Activated CD8-positive, alpha-beta T cell treated with anti-CD3 and anti-CD28 coated beads for 36 hours (primary cell): ENCODE measurements at regions not wholly inside any gene's neighbourhood (a gene's known extent, or its start where the extent isn't known, plus 50 kb on each side); places are given as distances from the start of the nearest gene placed in this dataset.

ENCODE experiments used
- ATAC-seq: fragments of 200-7000 bp; cut with Tn5 transposase; one replicate; pipeline ENCODE4 v1.10.0; 2021; ENCODE audit warnings: mild to moderate bottlenecking, moderate library complexity
- CTCF ChIA-PET: fragments of 350-600 bp; sonication (Branson Sonifier 250); formaldehyde crosslinking; loops from one replicate; lab custom pipeline; 2021; ENCODE audit warnings: antibody characterized with exemption; lab: Charles Lee
- POLR2A ChIA-PET: fragments of 350-600 bp; sonication (Branson Sonifier 250); formaldehyde crosslinking; loops from one replicate; lab custom pipeline; 2021; ENCODE audit warnings: antibody characterized with exemption; lab: Charles Lee
- DNase-seq: peaks from one replicate; pipeline ENCODE4 v3.0.0-alpha.2; 2020
- H3K27ac Mint-ChIP-seq: one replicate; pipeline ENCODE4 v1.8.0; 2021; ENCODE audit warnings: mild to moderate bottlenecking, mixed read lengths
- H3K27me3 Mint-ChIP-seq: one replicate; pipeline ENCODE4 v1.8.0; 2021; ENCODE audit warnings: mixed read lengths
- H3K36me3 Mint-ChIP-seq: one replicate; pipeline ENCODE4 v1.8.0; 2021; ENCODE audit warnings: low read depth, mixed read lengths
- H3K4me1 Mint-ChIP-seq: one replicate; pipeline ENCODE4 v1.8.0; 2021; ENCODE audit warnings: low read depth, mixed read lengths
- H3K4me3 Mint-ChIP-seq: one replicate; pipeline ENCODE4 v1.8.0; 2021; ENCODE audit warnings: mild to moderate bottlenecking, moderate library complexity, mixed read lengths
- H3K9me3 Mint-ChIP-seq: one replicate; pipeline ENCODE4 v1.8.0; 2021; ENCODE audit warnings: mixed read lengths
- CTCF ChIP-seq: fragments of 200-600 bp; IDR thresholded peaks from one replicate; pipeline ENCODE4 v1.8.0; 2022; ENCODE audit warnings: antibody characterized with exemption, mild to moderate bottlenecking
- intact Hi-C: fragments of 100-400 bp; cut with micrococcal nuclease; formaldehyde crosslinking; loops from one replicate; pipeline ENCODE4 v1.10.0; 2022

GRCh38 chr3:23712656-23713559 is 92.8 kb upstream of the UBE2E1 start:
- H3K27ac Mint-ChIP-seq, result no peak overlapping the region
- ATAC-seq (no peak), DNase-seq (no peak)
- H3K4me3 Mint-ChIP-seq, result no peak overlapping the region
- POLR2A ChIA-PET, result no interaction called here
- H3K4me1 Mint-ChIP-seq, result no peaks in the 10 kb centered on the region
- peaks cover 6% of the 10 kb centered on the region for H3K9me3 Mint-ChIP-seq
- CTCF ChIA-PET, result no interaction called here
- H3K36me3 Mint-ChIP-seq, result no peaks in the 10 kb centered on the region
- TF ChIP-seq CTCF, result no peak
- H3K27me3 Mint-ChIP-seq, result peaks cover 6% of the 10 kb centered on the region
- intact Hi-C loops, result no loop called here

GRCh38 chr3:23713641-23714040 is 92.1 kb upstream of the UBE2E1 start:
- intact Hi-C loops, result no loop called here
- Mint-ChIP-seq H3K27me3 (peaks cover 6% of the 10 kb centered on the region), H3K27ac (no peak overlapping the region), H3K36me3 (no peaks in the 10 kb centered on the region), H3K4me3 (no peak overlapping the region), H3K4me1 (no peaks in the 10 kb centered on the region), H3K9me3 (peaks cover 6% of the 10 kb centered on the region)
- no peak for DNase-seq
- no peak for TF ChIP-seq CTCF
- CTCF ChIA-PET, result no interaction called here
- POLR2A ChIA-PET, result no interaction called here
- ATAC-seq, result no peak

- POLR2A ChIA-PET, result interaction anchor here (0.6 kb wide), 1 partner anchor 8 kb away, joined by 4 read pairs; no protein-coding TSS in a partner anchor
- H3K9me3 Mint-ChIP-seq, result peaks cover 6% of the 10 kb centered on the region
- H3K27ac Mint-ChIP-seq, result no peak overlapping the region
- H3K36me3 Mint-ChIP-seq, result no peaks in the 10 kb centered on the region
- H3K27me3 Mint-ChIP-seq, result peaks cover 1% of the 10 kb centered on the region
- H3K4me3 Mint-ChIP-seq, result no peak overlapping the region
- no peaks in the 10 kb centered on the region for H3K4me1 Mint-ChIP-seq
- TF ChIP-seq CTCF, result no peak
- DNase-seq (no peak), ATAC-seq (no peak)
- CTCF ChIA-PET, result no interaction called here
- intact Hi-C loops, result no loop called here
These were observed 85.7 kb upstream of the UBE2E1 start for GRCh38 chr3:23720059-23720458.

- CTCF ChIA-PET, result no interaction called here
- no peaks in the 10 kb centered on the region for H3K27me3 Mint-ChIP-seq
These were observed 84.9 kb upstream of the UBE2E1 start for GRCh38 chr3:23720885-23721284.

More at GRCh38 chr3:23720885-23721284, 84.9 kb upstream of the UBE2E1 start:
- Mint-ChIP-seq H3K27ac (no peak overlapping the region), H3K4me3 (no peak overlapping the region), H3K9me3 (peaks cover 3% of the 10 kb centered on the region), H3K36me3 (no peaks in the 10 kb centered on the region), H3K4me1 (no peaks in the 10 kb centered on the region)
- intact Hi-C loops, result no loop called here
- DNase-seq (no peak), ATAC-seq (no peak)
- POLR2A ChIA-PET, result interaction anchor here (0.6 kb wide), 1 partner anchor 9 kb away, joined by 4 read pairs; no protein-coding TSS in a partner anchor
- TF ChIP-seq CTCF, result no peak
